ENCODE measurements at regions not wholly inside any gene's neighbourhood (a gene's known extent, or its start where the extent isn't known, plus 50 kb on each side); places are given as distances from the start of the nearest gene placed in this dataset.

DNA sequence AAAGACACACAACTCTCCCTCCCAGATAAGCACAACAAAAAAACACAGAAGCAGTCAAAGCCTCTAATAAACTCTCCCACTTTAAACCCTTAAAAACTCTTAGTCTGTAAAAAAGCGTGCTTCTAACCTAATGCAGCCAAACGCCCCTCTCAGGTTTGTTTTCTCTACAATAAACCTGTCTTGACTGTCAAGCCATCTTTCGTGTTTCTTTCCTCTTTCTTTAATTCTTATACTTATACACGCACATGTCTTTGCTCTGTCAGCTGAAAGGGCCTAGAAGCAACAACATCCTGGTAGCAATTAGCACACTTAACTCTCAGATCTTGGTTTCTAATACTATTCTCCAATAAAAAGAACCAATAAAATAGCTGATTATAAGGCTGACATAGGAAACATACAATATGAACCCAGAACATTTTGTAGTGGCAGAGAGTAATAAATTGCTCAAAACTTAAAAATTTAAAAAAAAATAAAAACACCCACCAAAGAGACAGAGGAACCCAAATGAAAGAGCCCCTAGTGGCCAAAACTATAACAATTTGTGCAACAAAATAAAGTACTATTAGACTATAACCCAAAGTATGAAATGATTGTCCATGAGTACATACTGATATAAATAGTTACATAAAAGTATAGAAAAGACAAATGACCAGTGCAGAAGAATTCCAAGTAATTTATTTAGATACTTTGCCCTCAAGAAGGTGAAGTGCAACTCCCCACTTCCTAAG, 440.4 kb upstream of the ADGRL3 start:
- TF ChIP-seq EP300 (IDR thresholded peaks at IDR 0.05) (no peak), POLR2AphosphoS5 (IDR thresholded peaks at IDR 0.05) (no peak), POLR2A (IDR thresholded peaks at IDR 0.05; ENCODE audit: low read depth) (no peak)
- TF ChIP-seq, protein P1, sequence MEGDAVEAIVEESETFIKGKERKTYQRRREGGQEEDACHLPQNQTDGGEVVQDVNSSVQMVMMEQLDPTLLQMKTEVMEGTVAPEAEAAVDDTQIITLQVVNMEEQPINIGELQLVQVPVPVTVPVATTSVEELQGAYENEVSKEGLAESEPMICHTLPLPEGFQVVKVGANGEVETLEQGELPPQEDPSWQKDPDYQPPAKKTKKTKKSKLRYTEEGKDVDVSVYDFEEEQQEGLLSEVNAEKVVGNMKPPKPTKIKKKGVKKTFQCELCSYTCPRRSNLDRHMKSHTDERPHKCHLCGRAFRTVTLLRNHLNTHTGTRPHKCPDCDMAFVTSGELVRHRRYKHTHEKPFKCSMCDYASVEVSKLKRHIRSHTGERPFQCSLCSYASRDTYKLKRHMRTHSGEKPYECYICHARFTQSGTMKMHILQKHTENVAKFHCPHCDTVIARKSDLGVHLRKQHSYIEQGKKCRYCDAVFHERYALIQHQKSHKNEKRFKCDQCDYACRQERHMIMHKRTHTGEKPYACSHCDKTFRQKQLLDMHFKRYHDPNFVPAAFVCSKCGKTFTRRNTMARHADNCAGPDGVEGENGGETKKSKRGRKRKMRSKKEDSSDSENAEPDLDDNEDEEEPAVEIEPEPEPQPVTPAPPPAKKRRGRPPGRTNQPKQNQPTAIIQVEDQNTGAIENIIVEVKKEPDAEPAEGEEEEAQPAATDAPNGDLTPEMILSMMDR (IDR thresholded peaks at IDR 0.05) = no peak
